ENCODE measurements at regions not wholly inside any gene's neighbourhood (a gene's known extent, or its start where the extent isn't known, plus 50 kb on each side); places are given as distances from the start of the nearest gene placed in this dataset.

GRCh38 chr16:85308611-85309540, 196.6 kb upstream of the CIBAR2 start:
- H4K20me1 ChIP-seq (ENCODE audit: insufficient read depth, low read length, poor library complexity, severe bottlenecking) = no peaks in the 10 kb centered on the region
- no peaks in the 10 kb centered on the region for H3K79me2 ChIP-seq (ENCODE audit: insufficient read depth, low read length)
- H3K9me3 ChIP-seq (ENCODE audit: insufficient read depth, low read depth, low read length) = no peaks in the 10 kb centered on the region
- no peak overlapping the region for H2AFZ ChIP-seq (ENCODE audit: low read length)
- peak overlapping the region; percentile 76 for H3K9ac ChIP-seq (ENCODE audit: low read depth, low read length, poor library complexity, severe bottlenecking)
- peak overlapping the region; percentile 34 for H3K4me3 ChIP-seq (ENCODE audit: low read length, poor library complexity, severe bottlenecking)
- no peaks in the 10 kb centered on the region for H3K36me3 ChIP-seq (ENCODE audit: insufficient read depth, low read length)
- TF ChIP-seq EZH2phosphoT487 (IDR thresholded peaks at IDR 0.05; ENCODE audit: borderline replicate concordance) (no peak), CTCF (conservative IDR thresholded peaks at IDR 0.05; ENCODE audit: low read length) (no peak)
- peaks cover 98% of the 10 kb centered on the region for H3K4me1 ChIP-seq (ENCODE audit: insufficient read depth, low read length, poor library complexity, severe bottlenecking)
- peak overlapping the region; percentile 67 for H3K4me2 ChIP-seq (ENCODE audit: low read depth, low read length, poor library complexity, severe bottlenecking)
- no peaks in the 10 kb centered on the region for H3K9me2 ChIP-seq (replicated peaks; ENCODE audit: low read depth, low read length)
- H3K27me3 ChIP-seq (ENCODE audit: insufficient read depth, low read length, poor library complexity, severe bottlenecking) = no peaks in the 10 kb centered on the region
- H3F3A ChIP-seq (ENCODE audit: low read depth) = peaks cover 12% of the 10 kb centered on the region; the same call in 1 of the 2 replicates

- no peaks in the 10 kb centered on the region for H3K9me3 ChIP-seq (ENCODE audit: insufficient read depth, low read depth, low read length)
- H3K9ac ChIP-seq (ENCODE audit: low read depth, low read length, poor library complexity, severe bottlenecking) = peak overlapping the region; percentile 76
- H4K20me1 ChIP-seq (ENCODE audit: insufficient read depth, low read length, poor library complexity, severe bottlenecking) = no peaks in the 10 kb centered on the region
- H3K4me2 ChIP-seq (ENCODE audit: low read depth, low read length, poor library complexity, severe bottlenecking) = peak overlapping the region; percentile 67
- H3K27me3 ChIP-seq (ENCODE audit: insufficient read depth, low read length, poor library complexity, severe bottlenecking) = no peaks in the 10 kb centered on the region
- H3K9me2 ChIP-seq (replicated peaks; ENCODE audit: low read depth, low read length) = no peaks in the 10 kb centered on the region
- H3K36me3 ChIP-seq (ENCODE audit: insufficient read depth, low read length) = no peaks in the 10 kb centered on the region
- no peak overlapping the region for H2AFZ ChIP-seq (ENCODE audit: low read length)
- TF ChIP-seq EZH2phosphoT487 (IDR thresholded peaks at IDR 0.05; ENCODE audit: borderline replicate concordance) (no peak), CTCF (conservative IDR thresholded peaks at IDR 0.05; ENCODE audit: low read length) (no peak)
- H3K4me1 ChIP-seq (ENCODE audit: insufficient read depth, low read length, poor library complexity, severe bottlenecking) = peaks cover 96% of the 10 kb centered on the region
- H3K79me2 ChIP-seq (ENCODE audit: insufficient read depth, low read length) = no peaks in the 10 kb centered on the region
- H3K4me3 ChIP-seq (ENCODE audit: low read length, poor library complexity, severe bottlenecking) = peak overlapping the region; percentile 34
- H3F3A ChIP-seq (ENCODE audit: low read depth) = peaks cover 12% of the 10 kb centered on the region; the same call in 1 of the 2 replicates
These were observed 197.7 kb upstream of the CIBAR2 start for GRCh38 chr16:85309656-85310587.

GRCh38 chr16:85310868-85311585, 198.8 kb upstream of the CIBAR2 start:
- Histone ChIP-seq H3K36me3 (ENCODE audit: insufficient read depth, low read length) (no peaks in the 10 kb centered on the region), H3F3A (ENCODE audit: low read depth) (peaks cover 12% of the 10 kb centered on the region; the same call in 1 of the 2 replicates), H3K79me2 (ENCODE audit: insufficient read depth, low read length) (no peaks in the 10 kb centered on the region), H2AFZ (ENCODE audit: low read length) (no peak overlapping the region), H4K20me1 (ENCODE audit: insufficient read depth, low read length, poor library complexity, severe bottlenecking) (no peaks in the 10 kb centered on the region), H3K4me1 (ENCODE audit: insufficient read depth, low read length, poor library complexity, severe bottlenecking) (peaks cover 86% of the 10 kb centered on the region), H3K4me2 (ENCODE audit: low read depth, low read length, poor library complexity, severe bottlenecking) (peak overlapping the region; percentile 67), H3K9me2 (replicated peaks; ENCODE audit: low read depth, low read length) (no peaks in the 10 kb centered on the region), H3K4me3 (ENCODE audit: low read length, poor library complexity, severe bottlenecking) (peak overlapping the region; percentile 43), H3K9ac (ENCODE audit: low read depth, low read length, poor library complexity, severe bottlenecking) (peak overlapping the region; percentile 76), H3K9me3 (ENCODE audit: insufficient read depth, low read depth, low read length) (no peaks in the 10 kb centered on the region), H3K27me3 (ENCODE audit: insufficient read depth, low read length, poor library complexity, severe bottlenecking) (no peaks in the 10 kb centered on the region)
- TF ChIP-seq EZH2phosphoT487 (IDR thresholded peaks at IDR 0.05; ENCODE audit: borderline replicate concordance) (no peak), CTCF (conservative IDR thresholded peaks at IDR 0.05; ENCODE audit: low read length) (no peak)

All from Loucy (cell line).